ENCODE measurements at regions not wholly inside any gene's neighbourhood (a gene's known extent, or its start where the extent isn't known, plus 50 kb on each side); places are given as distances from the start of the nearest gene placed in this dataset.

DNA sequence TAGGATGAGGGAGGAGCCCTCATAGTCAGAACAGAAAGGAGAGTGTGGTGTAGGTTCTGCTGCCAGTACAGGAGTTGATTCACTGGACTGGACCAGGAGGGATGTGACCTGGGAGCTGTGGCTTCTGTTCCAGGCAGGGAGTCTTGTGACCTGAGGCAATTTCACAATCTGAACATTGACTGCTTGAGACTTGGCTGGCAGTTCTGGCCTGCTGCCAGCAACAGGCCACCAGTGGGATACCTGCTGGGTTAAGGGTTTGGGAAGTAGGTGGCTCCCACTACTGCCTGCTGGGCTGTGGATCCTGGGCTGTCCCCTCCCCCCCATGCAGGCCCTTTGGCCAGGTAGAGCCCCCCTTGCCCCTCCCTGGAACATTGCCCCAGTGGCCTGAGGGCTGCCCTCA, 268.6 kb upstream of the ARRDC3 start:
- TF ChIP-seq, protein P1, sequence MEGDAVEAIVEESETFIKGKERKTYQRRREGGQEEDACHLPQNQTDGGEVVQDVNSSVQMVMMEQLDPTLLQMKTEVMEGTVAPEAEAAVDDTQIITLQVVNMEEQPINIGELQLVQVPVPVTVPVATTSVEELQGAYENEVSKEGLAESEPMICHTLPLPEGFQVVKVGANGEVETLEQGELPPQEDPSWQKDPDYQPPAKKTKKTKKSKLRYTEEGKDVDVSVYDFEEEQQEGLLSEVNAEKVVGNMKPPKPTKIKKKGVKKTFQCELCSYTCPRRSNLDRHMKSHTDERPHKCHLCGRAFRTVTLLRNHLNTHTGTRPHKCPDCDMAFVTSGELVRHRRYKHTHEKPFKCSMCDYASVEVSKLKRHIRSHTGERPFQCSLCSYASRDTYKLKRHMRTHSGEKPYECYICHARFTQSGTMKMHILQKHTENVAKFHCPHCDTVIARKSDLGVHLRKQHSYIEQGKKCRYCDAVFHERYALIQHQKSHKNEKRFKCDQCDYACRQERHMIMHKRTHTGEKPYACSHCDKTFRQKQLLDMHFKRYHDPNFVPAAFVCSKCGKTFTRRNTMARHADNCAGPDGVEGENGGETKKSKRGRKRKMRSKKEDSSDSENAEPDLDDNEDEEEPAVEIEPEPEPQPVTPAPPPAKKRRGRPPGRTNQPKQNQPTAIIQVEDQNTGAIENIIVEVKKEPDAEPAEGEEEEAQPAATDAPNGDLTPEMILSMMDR (IDR thresholded peaks at IDR 0.05; ENCODE audit: poor library complexity, severe bottlenecking): no peak
- TF ChIP-seq POLR2AphosphoS5 (IDR thresholded peaks at IDR 0.05) (no peak), EZH2 (IDR thresholded peaks at IDR 0.05; ENCODE audit: borderline replicate concordance, insufficient read depth, low read length, poor library complexity, severe bottlenecking) (no peak), SMC3 (conservative IDR thresholded peaks at IDR 0.05; ENCODE audit: poor library complexity) (no peak), EP300 (conservative IDR thresholded peaks at IDR 0.05; ENCODE audit: poor library complexity, severe bottlenecking) (no peak), TAF1 (IDR thresholded peaks at IDR 0.05; ENCODE audit: low read depth) (no peak), MXI1 (conservative IDR thresholded peaks at IDR 0.05; ENCODE audit: poor library complexity, severe bottlenecking) (no peak), RAD21 (conservative IDR thresholded peaks at IDR 0.05) (no peak)
- TF ChIP-seq, protein P2, sequence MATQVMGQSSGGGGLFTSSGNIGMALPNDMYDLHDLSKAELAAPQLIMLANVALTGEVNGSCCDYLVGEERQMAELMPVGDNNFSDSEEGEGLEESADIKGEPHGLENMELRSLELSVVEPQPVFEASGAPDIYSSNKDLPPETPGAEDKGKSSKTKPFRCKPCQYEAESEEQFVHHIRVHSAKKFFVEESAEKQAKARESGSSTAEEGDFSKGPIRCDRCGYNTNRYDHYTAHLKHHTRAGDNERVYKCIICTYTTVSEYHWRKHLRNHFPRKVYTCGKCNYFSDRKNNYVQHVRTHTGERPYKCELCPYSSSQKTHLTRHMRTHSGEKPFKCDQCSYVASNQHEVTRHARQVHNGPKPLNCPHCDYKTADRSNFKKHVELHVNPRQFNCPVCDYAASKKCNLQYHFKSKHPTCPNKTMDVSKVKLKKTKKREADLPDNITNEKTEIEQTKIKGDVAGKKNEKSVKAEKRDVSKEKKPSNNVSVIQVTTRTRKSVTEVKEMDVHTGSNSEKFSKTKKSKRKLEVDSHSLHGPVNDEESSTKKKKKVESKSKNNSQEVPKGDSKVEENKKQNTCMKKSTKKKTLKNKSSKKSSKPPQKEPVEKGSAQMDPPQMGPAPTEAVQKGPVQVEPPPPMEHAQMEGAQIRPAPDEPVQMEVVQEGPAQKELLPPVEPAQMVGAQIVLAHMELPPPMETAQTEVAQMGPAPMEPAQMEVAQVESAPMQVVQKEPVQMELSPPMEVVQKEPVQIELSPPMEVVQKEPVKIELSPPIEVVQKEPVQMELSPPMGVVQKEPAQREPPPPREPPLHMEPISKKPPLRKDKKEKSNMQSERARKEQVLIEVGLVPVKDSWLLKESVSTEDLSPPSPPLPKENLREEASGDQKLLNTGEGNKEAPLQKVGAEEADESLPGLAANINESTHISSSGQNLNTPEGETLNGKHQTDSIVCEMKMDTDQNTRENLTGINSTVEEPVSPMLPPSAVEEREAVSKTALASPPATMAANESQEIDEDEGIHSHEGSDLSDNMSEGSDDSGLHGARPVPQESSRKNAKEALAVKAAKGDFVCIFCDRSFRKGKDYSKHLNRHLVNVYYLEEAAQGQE (IDR thresholded peaks at IDR 0.05; ENCODE audit: borderline replicate concordance): no peak
- Histone ChIP-seq H2AFZ (ENCODE audit: low read depth, low read length) (no peak overlapping the region), H3K27ac (ENCODE audit: low read length) (no peak overlapping the region), H4K20me1 (ENCODE audit: insufficient read depth) (no peaks in the 10 kb centered on the region), H3K27me3 (ENCODE audit: insufficient read depth, low read depth, low read length) (no peaks in the 10 kb centered on the region), H3F3A (ENCODE audit: insufficient read depth, low read length, poor library complexity, severe bottlenecking) (no peaks in the 10 kb centered on the region), H3K9me3 (ENCODE audit: low read length) (no peaks in the 10 kb centered on the region), H3K9me2 (ENCODE audit: insufficient read depth, low read length) (no peaks in the 10 kb centered on the region), H3K4me3 (ENCODE audit: low read length) (no peak overlapping the region), H3K36me3 (ENCODE audit: insufficient read depth, low read length) (no peaks in the 10 kb centered on the region), H3K79me2 (replicated peaks; ENCODE audit: insufficient read depth, low read length) (no peaks in the 10 kb centered on the region), H3K9ac (ENCODE audit: low read length) (no peak overlapping the region), H3K4me2 (ENCODE audit: low read length) (no peak overlapping the region)

DNA sequence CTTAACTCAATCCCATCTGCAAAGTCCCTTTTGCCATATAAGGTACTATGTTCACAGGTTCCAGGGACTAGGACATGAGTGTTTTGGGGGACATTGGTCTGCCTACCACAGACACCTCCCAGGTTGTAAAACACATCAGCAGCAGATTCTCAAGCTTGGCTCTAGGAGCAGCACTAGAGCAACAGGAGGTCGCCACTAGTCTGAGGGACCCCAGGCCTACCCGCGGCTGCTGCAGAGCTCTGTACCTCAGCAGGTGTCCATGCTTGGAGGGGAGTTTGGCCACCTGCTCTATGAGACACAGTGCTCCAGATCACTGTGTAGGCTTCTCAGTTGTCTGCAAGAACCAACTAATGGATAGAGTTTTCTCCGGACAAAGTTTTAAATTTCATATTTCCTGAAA, 262.2 kb upstream of the ARRDC3 start:
- H3K9me2 ChIP-seq (ENCODE audit: insufficient read depth, low read length): no peaks in the 10 kb centered on the region
- H3K79me2 ChIP-seq (replicated peaks; ENCODE audit: insufficient read depth, low read length): no peaks in the 10 kb centered on the region
- H3K27ac ChIP-seq (ENCODE audit: low read length): no peak overlapping the region

More for the DNA sequence above, 262.2 kb upstream of the ARRDC3 start:
- Histone ChIP-seq H2AFZ (ENCODE audit: low read depth, low read length) (no peak overlapping the region), H3K27me3 (ENCODE audit: insufficient read depth, low read depth, low read length) (no peaks in the 10 kb centered on the region), H3K4me2 (ENCODE audit: low read length) (no peak overlapping the region), H3F3A (ENCODE audit: insufficient read depth, low read length, poor library complexity, severe bottlenecking) (no peaks in the 10 kb centered on the region), H3K4me3 (ENCODE audit: low read length) (no peak overlapping the region), H3K9ac (ENCODE audit: low read length) (no peak overlapping the region), H4K20me1 (ENCODE audit: insufficient read depth) (no peaks in the 10 kb centered on the region), H3K36me3 (ENCODE audit: insufficient read depth, low read length) (no peaks in the 10 kb centered on the region), H3K9me3 (ENCODE audit: low read length) (no peaks in the 10 kb centered on the region)
- TF ChIP-seq RAD21 (conservative IDR thresholded peaks at IDR 0.05): no peak
- TF ChIP-seq EZH2 (IDR thresholded peaks at IDR 0.05; ENCODE audit: borderline replicate concordance, insufficient read depth, low read length, poor library complexity, severe bottlenecking): no peak
- TF ChIP-seq, protein P2 (IDR thresholded peaks at IDR 0.05; ENCODE audit: borderline replicate concordance): no peak
- no peak for TF ChIP-seq MXI1 (conservative IDR thresholded peaks at IDR 0.05; ENCODE audit: poor library complexity, severe bottlenecking)
- TF ChIP-seq, protein P1 (IDR thresholded peaks at IDR 0.05; ENCODE audit: poor library complexity, severe bottlenecking): no peak
